HG03097 (cell line): ENCODE measurements at regions not wholly inside any gene's neighbourhood (a gene's known extent, or its start where the extent isn't known, plus 50 kb on each side); places are given as distances from the start of the nearest gene placed in this dataset.

Experiments used
- ATAC-seq: cut with Tn5 transposase; IDR thresholded peaks from one replicate; pipeline ENCODE4 v1.9.1; 2021; ENCODE audit not compliant: unreplicated experiment, low FRiP score

DNA sequence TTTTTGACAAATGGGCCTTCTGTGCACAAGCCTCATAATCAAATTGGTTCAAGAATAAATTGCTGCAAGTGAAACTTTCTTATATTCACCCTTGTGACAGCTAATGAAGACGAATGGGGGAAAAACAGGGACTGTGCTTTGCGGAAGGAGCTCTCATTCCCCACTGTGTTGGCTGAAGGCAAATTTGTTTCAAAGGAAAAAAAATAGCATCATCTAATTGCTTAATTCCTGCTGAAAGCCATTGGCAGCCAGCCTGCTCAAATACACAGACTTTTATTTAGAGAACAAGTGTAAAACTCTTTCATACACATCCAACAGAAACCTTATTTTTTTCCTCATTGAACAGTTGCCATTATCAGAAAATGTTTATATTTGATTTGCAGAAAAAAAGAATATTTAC lies 172.3 kb downstream of the ARL6IP6 start:
- no peak for ATAC-seq

DNA sequence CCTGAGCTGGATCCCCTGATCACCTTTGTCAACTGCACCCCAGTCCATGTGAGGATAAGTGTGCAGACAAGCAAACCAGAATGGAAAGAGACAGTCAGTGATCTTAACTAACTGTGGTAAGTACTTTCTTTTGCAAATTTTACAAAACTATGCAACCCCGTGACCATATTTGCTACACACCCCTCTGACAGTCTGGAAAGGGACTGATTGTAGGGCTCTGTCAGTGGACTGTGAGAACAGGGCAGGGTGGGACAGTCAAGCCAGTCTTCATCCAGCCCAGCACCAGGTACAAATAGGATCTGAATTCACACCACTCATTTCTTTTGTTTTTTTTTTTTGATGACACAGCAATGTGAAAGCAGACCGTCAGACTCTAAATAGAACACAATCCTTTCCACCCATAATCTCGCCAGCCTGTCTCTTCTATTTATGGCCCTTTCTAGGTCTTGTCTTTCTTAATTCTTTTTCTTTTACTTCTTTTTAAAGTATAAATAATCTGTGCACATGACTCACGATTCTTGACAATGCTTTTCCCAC lies 165.6 kb downstream of the ARL6IP6 start:
- no peak for ATAC-seq

DNA sequence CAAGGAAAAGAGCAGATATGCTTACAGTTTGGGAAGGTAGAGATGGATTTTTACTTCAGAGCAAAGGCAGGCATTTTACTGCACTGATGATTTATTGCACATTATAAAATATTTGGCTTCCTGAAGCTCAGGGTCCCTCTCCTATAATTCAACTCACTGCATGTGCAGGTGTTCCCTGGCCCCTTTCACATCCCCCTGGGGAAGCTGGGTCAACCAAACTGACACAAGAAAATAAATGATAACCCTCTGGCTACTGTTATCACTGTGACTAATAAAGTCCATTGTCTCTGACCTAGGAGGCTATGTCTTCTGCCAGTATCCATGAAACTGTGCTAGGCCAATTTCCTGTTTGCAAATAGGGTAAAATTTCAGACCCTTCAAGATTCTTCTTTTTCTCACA lies 163.1 kb downstream of the ARL6IP6 start:
- no peak for ATAC-seq

DNA sequence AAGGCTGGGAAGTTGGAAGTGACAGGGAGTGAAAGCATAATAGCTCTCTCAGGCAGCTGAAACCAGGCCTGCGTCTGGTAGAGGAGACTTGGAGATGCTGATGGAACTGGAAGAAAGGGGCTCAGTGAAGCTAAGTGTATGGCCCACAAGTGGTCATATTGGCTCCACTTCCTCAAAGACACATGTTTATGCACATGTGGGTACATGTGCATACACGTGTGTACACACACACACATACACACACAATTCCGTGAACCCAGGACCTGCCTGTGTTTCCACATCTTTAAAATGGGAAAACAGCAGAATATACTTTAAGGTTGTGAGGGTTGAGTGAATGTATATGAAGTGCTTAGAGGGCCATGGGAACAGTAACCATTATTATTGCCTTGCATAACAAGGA lies 160.9 kb downstream of the ARL6IP6 start:
- ATAC-seq: no peak

DNA sequence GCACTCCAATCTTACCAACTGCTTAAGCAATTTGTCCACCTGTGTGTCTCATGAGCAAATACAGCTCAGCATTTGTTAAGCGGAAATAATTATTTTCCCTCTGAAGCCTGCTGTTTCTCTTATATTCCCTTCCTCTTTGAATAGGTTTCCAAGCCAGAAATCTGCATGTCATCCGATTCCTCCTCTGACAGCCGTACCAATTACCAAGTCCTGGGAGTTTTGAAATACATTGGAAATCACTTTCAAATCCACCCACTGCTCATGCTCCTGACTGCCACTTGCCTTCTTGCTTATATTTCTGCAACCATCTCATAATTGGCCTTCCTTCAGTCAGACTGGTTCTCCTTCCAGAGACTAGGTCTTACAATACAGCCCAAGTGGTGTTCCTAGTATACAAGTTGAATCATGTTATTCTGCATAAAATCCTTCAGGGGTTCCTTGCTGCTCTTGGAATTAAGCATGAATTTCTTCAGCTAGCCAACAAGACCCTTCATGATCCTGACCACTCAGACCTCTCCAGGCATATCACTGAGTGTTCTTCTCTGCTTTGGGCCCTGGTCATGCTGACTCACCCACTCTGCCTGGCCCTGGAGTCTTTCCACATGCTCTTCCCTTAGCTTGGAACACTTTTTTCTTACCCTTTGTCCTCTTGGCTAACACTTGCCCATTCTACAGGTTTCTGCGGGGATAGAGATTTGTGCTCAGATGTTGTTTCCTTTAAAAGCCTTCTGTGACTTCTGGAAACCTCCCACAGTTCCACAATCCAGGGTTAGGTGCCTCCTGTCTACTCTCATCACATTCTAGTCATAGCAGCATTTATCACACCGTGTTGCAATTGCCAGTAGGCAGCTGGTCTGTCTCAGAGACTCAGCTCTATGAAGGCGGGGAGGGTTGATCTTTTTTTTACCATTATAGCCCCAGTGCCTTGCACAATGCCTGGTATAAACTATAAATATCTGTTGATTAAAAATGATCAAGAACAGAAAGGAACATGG lies 157.6 kb downstream of the ARL6IP6 start:
- ATAC-seq: no peak

DNA sequence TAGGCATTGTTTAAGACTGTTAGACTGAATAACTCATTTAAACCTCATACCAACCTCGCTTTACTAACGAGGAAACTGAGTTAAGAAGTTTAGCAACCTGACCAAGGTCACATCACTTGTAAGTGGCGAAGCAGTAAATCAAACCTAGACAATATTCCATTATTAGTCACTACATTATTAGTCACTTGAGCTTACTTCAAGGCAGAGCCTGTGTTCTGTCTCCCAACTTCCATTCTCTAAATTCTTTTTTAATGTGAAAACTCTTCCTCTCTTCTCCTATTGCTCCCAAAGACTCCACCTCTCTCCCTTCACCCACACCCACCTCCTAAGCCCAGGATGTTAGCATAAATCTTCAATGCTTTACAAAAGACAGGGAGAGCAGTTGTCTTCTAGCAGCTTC lies 156.5 kb downstream of the ARL6IP6 start:
- no peak for ATAC-seq

DNA sequence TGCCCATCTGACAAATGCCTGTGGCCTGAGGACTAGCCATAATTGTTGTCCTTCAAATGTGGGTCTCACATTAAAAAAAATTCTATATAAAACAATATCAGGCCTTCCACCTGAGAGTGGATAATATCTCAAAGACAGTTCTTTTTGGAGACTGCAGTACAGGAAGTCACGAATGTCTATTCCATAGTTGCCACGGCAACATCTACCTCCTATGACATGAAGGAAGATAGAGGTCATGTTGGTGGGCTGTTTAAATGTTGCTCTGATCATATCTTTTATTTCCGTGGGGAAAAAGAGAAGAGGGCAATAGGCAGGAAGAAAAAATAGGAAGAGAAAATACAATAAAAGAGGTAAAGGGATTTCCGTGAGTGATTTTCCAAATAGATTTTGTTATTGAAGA lies 151.8 kb downstream of the ARL6IP6 start:
- ATAC-seq: no peak

DNA sequence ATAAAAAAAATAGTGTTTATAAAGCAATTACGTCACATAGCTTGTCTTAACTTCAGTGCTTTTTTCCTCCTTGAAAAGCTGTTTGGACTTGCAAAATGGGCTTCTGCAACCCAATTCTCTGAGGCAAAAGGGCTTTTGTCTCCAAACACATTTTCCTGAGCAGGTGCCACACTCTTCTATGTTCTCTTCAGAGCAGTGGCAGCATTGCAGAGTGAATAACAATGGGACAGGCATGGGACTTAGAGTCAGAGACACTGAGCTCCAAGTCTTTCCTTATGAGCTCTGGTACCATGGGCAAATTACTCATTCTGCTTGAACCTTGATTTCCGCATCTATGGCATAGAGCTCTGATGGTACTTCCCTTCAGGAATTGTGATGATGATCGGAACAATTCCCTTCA lies 149.0 kb downstream of the ARL6IP6 start:
- no peak for ATAC-seq

DNA sequence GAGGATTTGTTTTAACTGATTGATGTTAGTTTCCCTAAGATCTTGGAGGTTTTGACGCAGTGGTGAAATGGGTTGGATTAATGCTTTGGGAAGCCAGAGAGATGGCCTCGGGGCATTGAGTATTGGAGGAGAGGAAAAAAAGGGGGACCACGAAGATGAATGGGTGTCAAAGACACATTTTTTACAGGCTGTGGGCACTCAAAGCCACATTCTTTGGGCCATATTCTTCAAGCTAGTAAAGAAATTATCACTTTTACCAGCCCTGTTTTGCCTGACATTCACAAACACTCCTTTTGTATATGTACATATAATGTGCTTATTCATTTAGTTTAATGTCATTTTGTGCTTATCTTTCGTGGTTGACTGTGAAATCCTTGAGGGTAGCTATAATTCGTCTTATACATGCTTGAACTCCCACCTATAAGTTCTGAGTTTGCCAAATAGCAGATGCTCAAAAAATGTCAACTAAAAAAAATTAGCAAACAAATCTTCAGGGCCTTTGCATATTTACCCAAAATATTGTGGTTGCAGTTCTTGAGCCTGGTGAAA lies 146.3 kb downstream of the ARL6IP6 start:
- no peak for ATAC-seq

DNA sequence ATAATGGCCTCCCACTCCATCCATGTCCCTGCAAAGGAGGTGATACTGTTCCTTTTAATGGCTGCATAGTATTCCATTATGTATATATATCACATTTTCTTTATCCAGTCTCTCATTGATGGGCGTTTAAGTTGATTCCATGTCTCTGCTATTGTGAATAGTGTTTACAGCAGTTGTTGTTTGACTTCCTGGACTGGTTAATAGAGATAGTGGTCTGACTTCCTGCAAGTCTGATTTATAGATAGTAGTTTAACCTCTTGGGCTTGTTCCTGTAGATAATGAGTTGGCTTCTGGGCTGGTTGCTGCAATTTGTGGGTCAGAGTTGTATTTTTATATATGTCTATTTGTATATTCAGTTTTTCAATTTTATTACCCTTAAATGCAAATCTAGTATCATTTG lies 145.4 kb downstream of the ARL6IP6 start:
- ATAC-seq: no peak

DNA sequence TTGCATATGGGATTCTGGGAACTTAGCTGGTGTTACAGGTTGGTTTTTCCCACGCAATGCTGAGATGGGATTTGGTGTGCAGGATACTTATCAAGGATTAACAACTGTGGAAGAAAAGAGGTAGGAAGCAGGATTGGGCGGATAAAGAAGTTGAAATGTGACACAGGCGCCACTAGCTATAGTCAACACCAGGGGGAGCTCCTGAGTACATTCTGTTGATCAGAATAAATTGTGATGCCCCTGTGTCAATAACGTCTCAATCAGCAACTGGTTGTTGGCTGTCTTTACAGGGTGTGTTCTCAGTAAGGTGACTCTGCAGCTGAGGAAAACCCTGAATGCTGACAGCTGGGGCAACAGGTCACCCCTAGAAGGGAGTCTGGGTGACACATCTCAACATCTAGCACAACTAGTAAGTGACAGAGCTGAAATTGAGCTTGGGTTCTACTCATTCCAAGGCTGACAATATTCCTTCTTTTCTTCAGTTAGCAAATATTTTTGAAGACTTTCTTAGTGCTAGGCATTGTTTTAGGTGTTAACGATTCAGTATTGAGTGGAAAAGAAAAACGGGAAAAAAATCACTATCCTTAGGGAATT lies 143.0 kb downstream of the ARL6IP6 start:
- no peak for ATAC-seq

DNA sequence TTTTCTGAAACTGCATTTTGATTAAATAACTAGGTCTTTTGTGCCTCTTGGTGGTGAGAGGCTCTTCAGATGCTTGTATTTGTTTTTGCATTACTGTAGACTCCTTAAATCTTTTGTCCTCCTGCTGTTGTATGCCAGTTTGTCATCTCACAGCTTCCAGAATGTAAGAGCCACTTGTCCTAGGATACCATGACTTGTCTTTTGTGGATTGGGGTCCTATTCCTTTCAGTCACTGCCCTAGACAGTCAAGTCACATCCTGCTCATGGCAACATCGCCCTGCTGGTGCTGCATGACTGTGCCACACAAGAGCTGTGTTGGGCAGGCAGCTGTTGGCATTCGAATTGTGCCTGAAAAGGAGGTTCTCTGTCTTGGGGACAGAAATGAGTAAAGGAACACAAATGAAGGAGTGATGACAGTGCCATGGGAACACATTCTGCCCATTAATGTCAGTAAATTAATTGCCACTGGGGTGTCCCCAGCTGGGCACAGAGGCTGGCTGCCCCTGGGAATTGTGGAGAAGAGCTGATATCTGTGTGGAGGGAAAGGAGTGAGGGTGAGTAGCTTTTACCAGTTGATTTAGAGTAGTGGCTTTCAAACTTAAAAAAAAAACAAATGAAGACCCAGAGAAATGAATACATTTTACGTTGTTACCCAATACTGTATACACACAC lies 140.3 kb downstream of the ARL6IP6 start:
- no peak for ATAC-seq

DNA sequence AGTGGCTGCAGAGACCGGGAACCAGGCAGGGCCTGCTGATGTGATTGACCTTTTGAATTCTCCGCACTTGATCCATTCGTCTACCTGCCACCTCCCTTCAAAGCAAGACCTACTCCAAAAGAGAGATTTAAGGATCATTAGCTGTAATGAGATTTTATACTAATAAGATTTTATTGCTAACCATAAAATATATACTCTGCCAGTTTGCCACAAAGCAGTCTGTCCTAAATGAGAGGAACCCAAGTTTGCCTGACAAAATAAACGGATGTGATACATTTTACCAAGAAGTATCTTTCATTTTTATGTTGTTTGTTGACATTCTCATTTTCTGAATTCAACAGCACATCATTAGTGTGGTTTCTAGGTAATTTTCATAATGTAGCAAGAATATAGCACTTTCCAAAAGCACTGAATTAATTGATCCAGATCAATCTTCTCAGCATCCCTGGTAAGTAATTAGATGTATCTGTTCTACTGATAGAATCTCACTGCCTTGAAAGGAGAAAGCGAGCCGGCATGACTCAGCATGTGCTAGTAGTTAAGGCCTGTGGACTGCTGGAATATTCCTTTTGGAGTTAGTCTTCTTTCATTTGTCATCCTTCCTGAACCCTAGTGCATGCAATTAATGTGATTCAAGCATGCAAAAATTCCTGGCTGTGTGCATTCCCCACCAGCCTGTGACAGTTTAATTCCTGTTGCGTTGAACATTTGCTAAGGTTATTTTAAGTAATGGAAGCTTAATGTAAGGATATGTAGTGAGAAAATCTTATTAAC lies 128.5 kb downstream of the ARL6IP6 start:
- no peak for ATAC-seq

DNA sequence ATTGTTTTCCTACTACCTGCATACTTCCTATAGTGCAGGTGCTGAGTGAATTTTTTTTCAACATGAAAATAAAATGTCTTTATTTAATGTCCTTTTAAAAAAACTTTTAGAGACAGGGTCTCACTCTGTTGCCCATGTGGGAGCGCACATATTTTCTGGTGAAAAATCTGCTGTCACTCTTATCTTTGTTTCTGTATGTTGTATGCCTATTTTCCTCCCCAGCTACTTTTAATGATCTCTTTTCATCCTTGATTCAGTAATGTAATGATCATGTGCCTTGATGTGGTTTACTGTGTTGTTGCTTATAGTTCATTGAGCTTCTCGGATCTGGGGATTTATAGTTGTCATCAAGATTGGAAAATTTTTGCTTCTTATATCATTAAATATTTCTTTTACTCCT lies 117.3 kb downstream of the ARL6IP6 start:
- ATAC-seq: no peak

DNA sequence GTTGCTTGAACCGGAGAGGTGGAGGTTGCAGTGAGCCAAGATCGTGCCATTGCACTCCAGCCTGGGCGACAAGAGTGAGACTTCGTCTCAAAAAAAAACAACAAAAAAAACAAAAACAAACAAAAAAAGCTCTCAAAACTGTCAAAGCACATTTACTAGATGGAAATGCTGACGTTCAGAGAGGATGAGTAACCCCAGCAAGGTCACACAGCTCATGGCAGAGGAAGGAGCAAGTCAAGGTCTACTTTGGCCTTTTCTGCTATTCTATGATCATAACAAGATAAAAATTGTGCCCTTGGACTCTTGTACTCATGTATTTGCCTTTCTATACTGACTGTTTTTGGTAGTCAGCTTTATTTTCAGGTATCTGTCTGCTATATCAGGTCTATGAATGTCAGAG lies 109.5 kb downstream of the ARL6IP6 start:
- no peak for ATAC-seq

DNA sequence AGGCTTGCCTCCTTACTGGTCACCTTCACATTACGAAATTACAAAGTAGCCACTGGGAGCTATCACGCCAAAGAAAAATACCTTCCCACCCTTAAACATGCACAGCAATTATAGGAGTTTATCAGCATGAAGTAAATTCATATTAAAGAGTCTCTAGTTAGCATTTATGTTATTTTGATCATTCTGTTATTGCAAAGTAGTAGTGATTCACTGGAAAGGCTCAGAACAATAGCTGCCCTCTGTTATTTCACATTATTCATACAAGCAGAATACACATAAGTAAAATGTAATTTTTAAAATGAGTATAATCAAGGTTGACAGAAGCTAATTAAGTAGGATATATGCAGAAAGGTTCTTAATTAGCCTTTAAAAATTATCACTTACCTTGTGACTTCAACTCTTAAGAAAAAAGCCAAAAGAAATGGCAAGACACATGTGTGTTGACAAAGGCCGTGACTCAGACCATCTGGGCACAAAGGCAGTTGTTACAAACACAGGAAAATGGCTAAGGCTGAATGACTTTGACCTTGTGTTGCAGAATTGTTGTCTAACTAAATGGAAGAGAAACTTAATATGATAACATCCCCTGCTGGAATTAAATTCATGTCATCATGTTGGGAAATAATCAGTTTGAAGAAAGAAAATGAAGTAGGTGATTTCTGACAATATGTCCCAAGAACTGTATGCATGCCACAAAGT lies 108.3 kb downstream of the ARL6IP6 start:
- no peak for ATAC-seq

DNA sequence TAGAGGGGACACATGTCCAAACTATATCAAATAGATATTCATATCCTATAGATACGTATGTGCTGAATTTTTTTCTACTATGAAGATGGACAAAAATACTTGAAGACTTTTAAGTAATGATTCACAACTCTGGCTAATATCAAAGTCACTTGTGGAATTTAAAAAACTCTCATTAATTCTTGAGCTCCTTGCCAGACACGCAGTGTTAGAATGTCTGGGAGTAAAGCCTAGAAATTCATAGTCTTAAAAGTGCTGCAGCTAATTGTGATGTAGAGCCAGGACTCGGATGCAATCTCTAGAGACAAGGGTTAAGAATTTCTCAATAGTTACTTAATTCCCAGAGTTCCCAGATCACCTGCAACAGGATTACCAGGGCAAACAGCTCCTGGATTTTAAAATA lies 107.4 kb downstream of the ARL6IP6 start:
- ATAC-seq: no peak

DNA sequence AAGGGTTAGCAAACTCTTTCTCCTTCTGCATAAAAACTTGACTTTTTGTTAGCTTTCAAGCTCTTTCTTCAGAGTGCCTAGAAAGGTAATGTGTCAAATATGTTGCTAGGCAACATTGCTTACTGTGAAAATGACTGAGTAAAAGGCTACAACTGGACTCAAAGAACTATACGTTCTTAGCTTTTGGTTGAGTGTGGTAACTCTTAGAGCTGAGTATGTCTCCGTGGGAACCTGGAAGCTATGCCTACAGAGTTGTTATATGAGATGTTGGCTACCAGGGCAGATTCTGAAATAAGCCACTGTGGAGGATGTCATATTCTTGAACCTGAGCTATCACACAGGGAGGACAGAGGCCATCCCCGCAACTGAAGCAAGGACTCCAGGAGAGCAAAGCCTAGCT lies 105.5 kb downstream of the ARL6IP6 start:
- ATAC-seq: no peak

DNA sequence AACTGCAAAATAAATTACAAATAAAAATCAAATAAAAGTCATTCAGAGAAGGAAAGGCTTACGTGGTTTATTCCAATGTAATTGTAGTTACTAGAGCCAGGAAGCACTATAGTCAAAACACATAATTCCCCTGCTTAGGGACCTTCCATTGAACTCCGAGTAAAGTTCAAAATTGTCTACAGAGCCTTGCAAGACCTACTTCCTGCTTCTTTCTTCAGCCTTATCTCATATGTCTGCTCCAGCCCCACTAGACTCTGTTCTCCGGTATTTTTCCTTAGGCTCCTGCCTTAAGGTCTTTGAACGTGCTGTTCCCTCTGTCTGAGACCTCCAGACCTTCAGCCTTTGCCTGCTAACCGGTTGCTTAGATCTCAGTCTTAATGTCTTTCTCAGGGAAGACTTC lies 104.3 kb downstream of the ARL6IP6 start:
- ATAC-seq: no peak

DNA sequence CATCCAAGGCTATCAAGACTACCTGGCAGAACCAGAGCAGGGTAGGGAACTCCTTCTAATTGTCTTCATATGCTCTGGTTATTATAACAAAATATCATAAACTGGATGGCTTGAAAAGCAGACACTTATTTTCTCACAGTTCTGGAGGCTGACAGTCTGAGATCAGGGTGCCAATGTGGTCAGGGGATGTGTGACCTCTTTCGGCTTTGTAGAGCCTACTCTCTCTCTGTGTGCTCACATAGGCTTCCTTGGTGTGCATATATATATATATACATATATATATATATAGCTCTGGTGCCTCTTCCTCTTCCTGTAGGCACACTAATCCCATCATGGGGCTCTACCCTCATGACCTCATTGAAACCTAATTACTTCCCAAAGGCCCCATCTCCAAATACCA lies 101.6 kb downstream of the ARL6IP6 start:
- no peak for ATAC-seq
